Caco-2 (cell line): ENCODE measurements at regions not wholly inside any gene's neighbourhood (a gene's known extent, or its start where the extent isn't known, plus 50 kb on each side); places are given as distances from the start of the nearest gene placed in this dataset.
"Not testable (repeated sequence)": the region's sequence is repeated elsewhere in the genome, so short reads cannot be mapped to it uniquely, and the experiment has no call there.

Source experiments
- BruUV-seq: library from RNA; stranded (reverse); fragments of 400-500 nt; replicated peaks from 2 replicates; lab custom pipeline; 2021; lab: Mats Ljungman, UMichigan
- CTCF ChIA-PET: fragments of 300-600 bp; sonication (Branson Sonifier 250); formaldehyde crosslinking; loops from one replicate; lab custom pipeline; 2022; ENCODE audit warnings: antibody characterized with exemption; lab: Charles Lee
- POLR2A ChIA-PET: fragments of 300-600 bp; sonication (Branson Sonifier 250); formaldehyde crosslinking; loops from one replicate; lab custom pipeline; 2022; ENCODE audit warnings: antibody characterized with exemption; lab: Charles Lee
- DNase-seq, 2 experiments: peaks; one replicate each; pipeline versions ENCODE4 v3.0.0 to v3.0.0-alpha.2; 2020 to 2022
- H3K27me3 ChIP-seq: replicated peaks from 2 replicates; pipeline ENCODE4 v1.6.0; 2011; ENCODE audit warnings: low read length; ENCODE audit not compliant: control insufficient read depth, insufficient read depth
- H3K36me3 ChIP-seq: 2 replicates; pipeline ENCODE4 v1.5.1; 2011; ENCODE audit warnings: low read length; ENCODE audit not compliant: control insufficient read depth, insufficient read depth
- H3K4me1 ChIP-seq: fragments of 250-450 bp; sonication (Bioruptor Pico); 2 replicates; pipeline ENCODE4 v1.5.1; 2020; ENCODE audit warnings: mild to moderate bottlenecking
- H3K4me3 ChIP-seq: 2 replicates; pipeline ENCODE4 v1.5.1; 2011; ENCODE audit warnings: low read depth, mild to moderate bottlenecking, control low read depth, low read length
- H3K9me3 ChIP-seq: fragments of 250-450 bp; sonication (Bioruptor Pico); 2 replicates; pipeline ENCODE4 v1.5.1; 2020; ENCODE audit warnings: mild to moderate bottlenecking, moderate library complexity
- H3K27ac Mint-ChIP-seq: one replicate; pipeline ENCODE4 v1.8.0; 2022; ENCODE audit warnings: mixed read lengths; ENCODE audit not compliant: unreplicated experiment
- H3K27me3 Mint-ChIP-seq: one replicate; pipeline ENCODE4 v1.8.0; 2022; ENCODE audit warnings: mixed read lengths; ENCODE audit not compliant: insufficient read depth, unreplicated experiment
- H3K36me3 Mint-ChIP-seq: one replicate; pipeline ENCODE4 v1.8.0; 2022; ENCODE audit warnings: mild to moderate bottlenecking, mixed read lengths; ENCODE audit not compliant: insufficient read depth, unreplicated experiment
- H3K4me1 Mint-ChIP-seq: one replicate; pipeline ENCODE4 v1.8.0; 2022; ENCODE audit warnings: low read depth, mixed read lengths; ENCODE audit not compliant: unreplicated experiment
- H3K4me3 Mint-ChIP-seq: one replicate; pipeline ENCODE4 v1.8.0; 2022; ENCODE audit warnings: mild to moderate bottlenecking, moderate library complexity, mixed read lengths; ENCODE audit not compliant: unreplicated experiment
- H3K9me3 Mint-ChIP-seq: one replicate; pipeline ENCODE4 v1.8.0; 2022; ENCODE audit warnings: mixed read lengths; ENCODE audit not compliant: unreplicated experiment
- intact Hi-C: fragments of 100-400 bp; cut with micrococcal nuclease; formaldehyde crosslinking; loops from one replicate; pipeline ENCODE4 v1.10.0; 2022; ENCODE audit not compliant: unreplicated experiment
- TF ChIP-seq, protein P1 (sequence below), 2 experiments: fragments of 200-600 bp in 1 of 2; IDR thresholded peaks; 1 replicate in 1 of 2; 2 replicates in 1 of 2; pipeline versions ENCODE4 v1.5.1 to v1.8.0; 2011 to 2022; ENCODE audit warnings: antibody characterized with exemption in 1 of 2, control low read depth in 1 of 2, inconsistent platforms in 1 of 2, low read depth in 1 of 2, low read length in 1 of 2, mild to moderate bottlenecking in 1 of 2, moderate library complexity in 1 of 2; ENCODE audit not compliant: insufficient read depth in 1 of 2, severe bottlenecking in 1 of 2, unreplicated experiment in 1 of 2

- ChIA-PET POLR2A (no interaction called here), CTCF (interaction anchor here (0.5 kb wide), 1 partner anchor 145 kb away, joined by 5 read pairs; no protein-coding TSS in a partner anchor)
- no TSS peak for BruUV-seq
- H3K4me3 Mint-ChIP-seq: no peak overlapping the region
- no peak for DNase-seq
- no peak overlapping the region for H3K4me3 ChIP-seq
- H3K4me1 Mint-ChIP-seq: no peaks in the 10 kb centered on the region
- H3K27me3 Mint-ChIP-seq: no peaks in the 10 kb centered on the region
- no peaks in the 10 kb centered on the region for H3K9me3 ChIP-seq
- H3K4me1 ChIP-seq: peaks cover 3% of the 10 kb centered on the region; the same call in 1 of the 2 replicates
- H3K36me3 ChIP-seq: no peaks in the 10 kb centered on the region
- TF ChIP-seq, protein P1, sequence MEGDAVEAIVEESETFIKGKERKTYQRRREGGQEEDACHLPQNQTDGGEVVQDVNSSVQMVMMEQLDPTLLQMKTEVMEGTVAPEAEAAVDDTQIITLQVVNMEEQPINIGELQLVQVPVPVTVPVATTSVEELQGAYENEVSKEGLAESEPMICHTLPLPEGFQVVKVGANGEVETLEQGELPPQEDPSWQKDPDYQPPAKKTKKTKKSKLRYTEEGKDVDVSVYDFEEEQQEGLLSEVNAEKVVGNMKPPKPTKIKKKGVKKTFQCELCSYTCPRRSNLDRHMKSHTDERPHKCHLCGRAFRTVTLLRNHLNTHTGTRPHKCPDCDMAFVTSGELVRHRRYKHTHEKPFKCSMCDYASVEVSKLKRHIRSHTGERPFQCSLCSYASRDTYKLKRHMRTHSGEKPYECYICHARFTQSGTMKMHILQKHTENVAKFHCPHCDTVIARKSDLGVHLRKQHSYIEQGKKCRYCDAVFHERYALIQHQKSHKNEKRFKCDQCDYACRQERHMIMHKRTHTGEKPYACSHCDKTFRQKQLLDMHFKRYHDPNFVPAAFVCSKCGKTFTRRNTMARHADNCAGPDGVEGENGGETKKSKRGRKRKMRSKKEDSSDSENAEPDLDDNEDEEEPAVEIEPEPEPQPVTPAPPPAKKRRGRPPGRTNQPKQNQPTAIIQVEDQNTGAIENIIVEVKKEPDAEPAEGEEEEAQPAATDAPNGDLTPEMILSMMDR (IDR thresholded peaks at IDR 0.05; ENCODE audit: insufficient read depth in 1 of 2, low read depth in 1 of 2, low read length in 1 of 2, severe bottlenecking in 1 of 2, unreplicated experiment in 1 of 2): no peak
- no peaks in the 10 kb centered on the region for H3K36me3 Mint-ChIP-seq
- H3K27ac Mint-ChIP-seq: no peak overlapping the region
- H3K9me3 Mint-ChIP-seq: no peaks in the 10 kb centered on the region
- H3K27me3 ChIP-seq: no peaks in the 10 kb centered on the region
- intact Hi-C loops: no loop called here
Measured at GRCh38 chr2:16088802-16089112, 148.4 kb downstream of the MYCN start.

DNA sequence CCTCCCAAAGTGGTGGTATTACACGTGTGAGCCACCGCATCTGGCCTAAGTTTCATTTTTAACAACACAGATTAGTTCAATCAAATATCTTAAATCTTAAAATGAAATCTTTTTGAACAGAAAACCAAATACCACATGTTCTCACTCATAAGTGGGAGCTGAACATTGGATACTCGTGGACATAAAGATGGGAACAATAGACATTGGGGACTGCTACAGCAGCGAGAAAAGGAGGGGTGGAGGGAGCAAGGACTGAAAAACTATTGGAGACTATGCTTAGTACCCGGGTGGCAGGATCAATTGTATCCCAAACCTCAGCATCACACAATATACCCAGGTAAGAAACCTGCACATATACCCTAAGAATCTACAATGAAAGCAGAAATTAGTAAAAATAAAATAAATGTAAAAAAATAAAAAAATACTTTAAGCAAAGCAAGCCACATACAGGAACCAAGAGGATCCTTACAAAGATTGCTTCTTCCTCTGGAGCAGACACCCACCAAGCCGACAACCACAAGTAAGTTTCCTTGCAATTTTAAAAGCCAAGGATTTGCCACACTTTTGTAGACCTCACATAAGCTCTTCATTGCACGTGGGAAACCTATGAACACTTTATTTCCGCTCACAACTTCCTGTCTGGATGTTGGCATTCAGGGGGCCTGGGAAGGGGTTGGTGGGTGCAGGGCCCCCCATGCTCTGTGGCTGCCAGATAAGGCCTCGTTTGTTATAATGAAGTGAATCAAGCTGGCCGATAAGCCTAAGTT lies 147.9 kb downstream of the MYCN start:
- Histone ChIP-seq H3K9me3 (no peaks in the 10 kb centered on the region), H3K27me3 (no peaks in the 10 kb centered on the region), H3K36me3 (no peaks in the 10 kb centered on the region), H3K4me3 (no peak overlapping the region), H3K4me1 (no peaks in the 10 kb centered on the region)
- Mint-ChIP-seq H3K4me3 (no peak overlapping the region), H3K27ac (no peak overlapping the region), H3K9me3 (no peaks in the 10 kb centered on the region), H3K4me1 (no peaks in the 10 kb centered on the region), H3K27me3 (no peaks in the 10 kb centered on the region), H3K36me3 (no peaks in the 10 kb centered on the region)
- no peak for DNase-seq
- POLR2A ChIA-PET: no interaction called here
- no TSS peak for BruUV-seq
- CTCF ChIA-PET: interaction anchor here (0.5 kb wide), 1 partner anchor 145 kb away, joined by 5 read pairs; no protein-coding TSS in a partner anchor
- TF ChIP-seq, protein P1 (IDR thresholded peaks at IDR 0.05; ENCODE audit: insufficient read depth in 1 of 2, low read depth in 1 of 2, low read length in 1 of 2, severe bottlenecking in 1 of 2, unreplicated experiment in 1 of 2): no peak
- intact Hi-C loops: no loop called here

GRCh38 chr2:16086136-16086535 lies 145.8 kb downstream of the MYCN start:
- POLR2A ChIA-PET, H3K27me3 Mint-ChIP-seq, DNase-seq, intact Hi-C loops, BruUV-seq, H3K9me3 Mint-ChIP-seq, H3K27me3 ChIP-seq, H3K4me1 ChIP-seq, H3K36me3 Mint-ChIP-seq, H3K9me3 ChIP-seq, H3K36me3 ChIP-seq, H3K4me1 Mint-ChIP-seq, H3K27ac Mint-ChIP-seq, H3K4me3 Mint-ChIP-seq, CTCF ChIA-PET, H3K4me3 ChIP-seq: not testable (repeated sequence)
